Hepatocyte (in vitro differentiated cells): ENCODE measurements at regions not wholly inside any gene's neighbourhood (a gene's known extent, or its start where the extent isn't known, plus 50 kb on each side); places are given as distances from the start of the nearest gene placed in this dataset.

Experiments
- DNase-seq: peaks from one replicate; pipeline ENCODE4 v3.0.0-alpha.2; 2016; ENCODE audit warnings: low spot score
- H2AFZ ChIP-seq: fragments of 200-600 bp; sonication (generic); 2 replicates; pipeline ENCODE4 v1.6.0; 2016; ENCODE audit warnings: antibody characterized with exemption, mild to moderate bottlenecking
- H3K27ac ChIP-seq: fragments of 200-600 bp; sonication (generic); 2 replicates; pipeline ENCODE4 v1.5.1; 2016; ENCODE audit warnings: mild to moderate bottlenecking
- H3K27me3 ChIP-seq: fragments of 200-600 bp; sonication (generic); 2 replicates; pipeline ENCODE4 v1.6.1; 2016
- H3K36me3 ChIP-seq: fragments of 200-600 bp; sonication (generic); replicated peaks from 2 replicates; pipeline ENCODE4 v1.5.1; 2016; ENCODE audit warnings: low read depth; ENCODE audit not compliant: insufficient read depth
- H3K4me1 ChIP-seq: fragments of 200-600 bp; sonication (generic); 2 replicates; pipeline ENCODE4 v1.5.1; 2016; ENCODE audit warnings: mild to moderate bottlenecking, moderate library complexity; ENCODE audit not compliant: insufficient read depth
- H3K4me2 ChIP-seq: fragments of 200-600 bp; sonication (generic); 2 replicates; pipeline ENCODE4 v1.6.0; 2016
- H3K4me3 ChIP-seq: fragments of 200-600 bp; sonication (generic); 2 replicates; pipeline ENCODE4 v1.5.1; 2016; ENCODE audit warnings: mild to moderate bottlenecking
- H3K79me2 ChIP-seq: fragments of 200-600 bp; sonication (generic); 2 replicates; pipeline ENCODE4 v1.6.0; 2017; ENCODE audit warnings: mild to moderate bottlenecking
- H3K9me2 ChIP-seq: fragments of 200-600 bp; sonication (generic); replicated peaks from 2 replicates; pipeline ENCODE4 v1.6.0; 2017; ENCODE audit warnings: mild to moderate bottlenecking; ENCODE audit not compliant: insufficient read depth
- H3K9me3 ChIP-seq: fragments of 200-600 bp; sonication (generic); 2 replicates; pipeline ENCODE4 v1.5.1; 2016; ENCODE audit warnings: low read depth, mild to moderate bottlenecking
- H4K20me1 ChIP-seq: fragments of 200-600 bp; sonication (generic); 2 replicates; pipeline ENCODE4 v1.6.0; 2016; ENCODE audit warnings: mild to moderate bottlenecking; ENCODE audit not compliant: insufficient read depth, poor library complexity, severe bottlenecking
- CTCF ChIP-seq: fragments of 200-600 bp; sonication (generic); IDR thresholded peaks from 2 replicates; pipeline ENCODE4 v1.5.1; 2016; ENCODE audit warnings: antibody characterized with exemption, mild to moderate bottlenecking; ENCODE audit not compliant: poor library complexity
- EZH2 ChIP-seq: fragments of 200-600 bp; sonication (generic); IDR thresholded peaks from 2 replicates; pipeline ENCODE4 v1.6.1; 2016; ENCODE audit warnings: antibody characterized with exemption, mild to moderate bottlenecking, borderline replicate concordance
- EZH2phosphoT487 ChIP-seq: fragments of 200-600 bp; sonication (generic); IDR thresholded peaks from one replicate; pipeline ENCODE4 v1.6.1; 2018; ENCODE audit warnings: antibody characterized with exemption, mild to moderate bottlenecking, low read depth, moderate library complexity; ENCODE audit not compliant: unreplicated experiment, severe bottlenecking
- WGBS: methylation state at CpG from one replicate; pipeline ENCODE4 v1.1.6; 2016; ENCODE audit warnings: low lambda C conversion rate; ENCODE audit errors: missing lambda C conversion rate; 5-methylcytosine and 5-hydroxymethylcytosine counted together

- Histone ChIP-seq H3K4me1 (peaks cover 10% of the 10 kb centered on the region), H3K9me3 (no peaks in the 10 kb centered on the region), H3K4me2 (no peak overlapping the region), H4K20me1 (no peaks in the 10 kb centered on the region), H3K9me2 (no peaks in the 10 kb centered on the region), H3K27ac (no peak overlapping the region), H3K79me2 (no peaks in the 10 kb centered on the region), H3K4me3 (no peak overlapping the region), H3K36me3 (no peaks in the 10 kb centered on the region), H3K27me3 (no peaks in the 10 kb centered on the region), H2AFZ (no peak overlapping the region)
- no peak for TF ChIP-seq EZH2
- no peak for TF ChIP-seq EZH2phosphoT487
- no peak for TF ChIP-seq CTCF
- WGBS, result 88% methylated on average over 5 of the region's 5 CpGs
- peak; percentile 58 for DNase-seq
Observed at GRCh38 chr10:33421789-33422462, 87.5 kb upstream of the NRP1 start.

- no peak overlapping the region for H3K27ac ChIP-seq
- no peak for DNase-seq
- no peaks in the 10 kb centered on the region for H3K9me3 ChIP-seq
- H4K20me1 ChIP-seq, result no peaks in the 10 kb centered on the region
- no peaks in the 10 kb centered on the region for H3K36me3 ChIP-seq
- no peak overlapping the region for H3K4me3 ChIP-seq
- no peaks in the 10 kb centered on the region for H3K27me3 ChIP-seq
- WGBS, result 68% methylated on average over 3 of the region's 3 CpGs
- no peak overlapping the region for H2AFZ ChIP-seq
- no peak overlapping the region for H3K4me2 ChIP-seq
- TF ChIP-seq CTCF (no peak), EZH2 (no peak), EZH2phosphoT487 (no peak)
- peaks cover 10% of the 10 kb centered on the region for H3K4me1 ChIP-seq
- H3K9me2 ChIP-seq, result no peaks in the 10 kb centered on the region
- H3K79me2 ChIP-seq, result no peaks in the 10 kb centered on the region
Observed at GRCh38 chr10:33419311-33419710, 84.8 kb upstream of the NRP1 start.

GRCh38 chr10:33418301-33418700 is 83.8 kb upstream of the NRP1 start:
- Histone ChIP-seq H3K4me2 (no peak overlapping the region), H3K36me3 (no peaks in the 10 kb centered on the region), H3K4me1 (peaks cover 10% of the 10 kb centered on the region), H3K9me2 (no peaks in the 10 kb centered on the region), H4K20me1 (no peaks in the 10 kb centered on the region), H3K9me3 (no peaks in the 10 kb centered on the region), H3K27me3 (no peaks in the 10 kb centered on the region), H3K79me2 (no peaks in the 10 kb centered on the region), H2AFZ (no peak overlapping the region), H3K27ac (no peak overlapping the region), H3K4me3 (no peak overlapping the region)
- no peak for TF ChIP-seq EZH2
- no peak for TF ChIP-seq CTCF
- TF ChIP-seq EZH2phosphoT487, result no peak
- WGBS, result 91% methylated on average over 4 of the region's 4 CpGs
- no peak for DNase-seq

- no peak for DNase-seq
- Histone ChIP-seq H3K4me2 (no peak overlapping the region), H3K79me2 (no peaks in the 10 kb centered on the region), H3K36me3 (no peaks in the 10 kb centered on the region), H2AFZ (no peak overlapping the region), H3K9me3 (no peaks in the 10 kb centered on the region), H3K4me3 (no peak overlapping the region), H4K20me1 (no peaks in the 10 kb centered on the region), H3K27ac (no peak overlapping the region), H3K27me3 (no peaks in the 10 kb centered on the region), H3K9me2 (no peaks in the 10 kb centered on the region), H3K4me1 (peaks cover 5% of the 10 kb centered on the region)
- 95% methylated on average over 6 of the region's 6 CpGs for WGBS
- no peak for TF ChIP-seq CTCF
- TF ChIP-seq EZH2, result no peak
- no peak for TF ChIP-seq EZH2phosphoT487
Observed at GRCh38 chr10:33416691-33417090, 82.2 kb upstream of the NRP1 start.
